ENCODE measurements at regions not wholly inside any gene's neighbourhood (a gene's known extent, or its start where the extent isn't known, plus 50 kb on each side); places are given as distances from the start of the nearest gene placed in this dataset.

DNA sequence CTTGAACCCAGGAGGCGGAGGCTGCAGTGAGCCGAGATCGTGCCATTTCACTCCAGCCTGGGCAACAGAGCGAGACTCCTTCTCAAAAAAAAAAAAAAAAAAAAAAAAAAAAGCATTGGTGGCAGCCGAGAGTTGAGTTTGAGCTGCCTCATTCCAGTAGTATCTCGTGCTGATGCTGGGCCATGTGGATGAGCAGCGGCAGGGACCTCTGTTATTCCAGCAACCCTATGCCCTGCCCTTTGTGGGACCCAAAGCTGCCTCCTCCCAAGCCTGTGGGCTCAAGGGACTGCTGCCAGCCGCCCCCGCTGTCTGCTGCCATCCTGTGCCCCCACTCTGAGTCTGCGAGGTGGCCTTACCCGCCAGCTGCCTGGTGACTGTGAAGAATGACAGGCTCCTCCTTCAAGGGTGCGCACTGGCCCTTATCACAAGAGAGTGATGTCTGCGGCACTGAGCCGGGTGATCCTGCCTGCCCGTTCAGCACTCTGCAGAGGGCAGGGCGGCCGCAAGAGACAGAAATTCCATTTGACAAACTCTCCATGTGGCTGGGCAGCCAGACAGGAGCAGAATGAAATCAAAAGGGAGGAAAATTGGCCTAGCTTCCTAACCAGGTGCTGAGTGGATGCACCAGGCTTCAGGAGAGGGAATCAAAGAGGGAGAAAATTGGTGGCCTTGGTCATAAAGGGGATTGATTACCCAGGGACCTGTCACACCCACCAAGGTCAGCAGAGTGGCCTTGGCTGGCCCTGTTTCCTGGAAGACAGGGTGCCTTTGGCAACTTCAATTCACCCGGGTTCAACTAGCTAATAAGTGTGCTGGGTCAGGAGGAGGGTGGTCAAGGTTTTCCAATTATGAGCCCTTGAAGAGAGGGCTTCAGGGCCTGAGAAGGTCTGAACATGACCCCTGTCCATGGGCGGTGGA lies 65.3 kb upstream of the ZMIZ1 start:
- DNase-seq (no peak), ATAC-seq (no peak)
- Mint-ChIP-seq H3K27ac (peak overlapping the region in 2 of 10 donors; percentile 43 to 71), H3K9me3 (no peaks in the 10 kb centered on the region), H3K27me3 (peaks cover 0 to under 1% (median 0%) of the 10 kb centered on the region in 5 donors), H3K4me1 (peaks cover 12 to 26% (median 16%) of the 10 kb centered on the region in 4 donors), H3K36me3 (no peaks in the 10 kb centered on the region), H3K4me3 (no peak overlapping the region)
- POLR2A ChIA-PET = interaction anchor here (0.7 to 1.7 kb wide), 3 partner anchors 13 to 21 kb away, joined by 3 to 8 read pairs (median 4); no protein-coding TSS in a partner anchor

DNA sequence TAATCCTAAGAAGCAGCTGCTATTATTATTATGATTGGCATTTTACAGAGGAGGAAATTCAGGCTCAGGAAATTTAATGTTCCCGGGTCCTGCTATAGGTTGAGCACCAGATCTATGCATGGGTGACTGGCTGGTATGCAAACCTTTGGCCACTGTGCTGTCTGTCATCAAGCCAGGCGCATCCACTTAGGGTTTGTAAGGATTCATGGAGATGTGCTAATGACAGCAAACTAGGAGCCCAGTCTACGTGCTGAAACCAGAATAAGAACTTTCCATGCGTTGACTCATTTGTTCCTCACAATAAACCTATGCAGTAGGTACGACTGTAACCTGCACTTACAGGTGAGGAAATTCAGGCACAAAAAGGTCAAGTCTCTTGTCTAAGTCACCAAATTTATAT lies 64.5 kb upstream of the ZMIZ1 start:
- Mint-ChIP-seq H3K4me3 (no peak overlapping the region), H3K4me1 (peaks cover 12 to 26% (median 16%) of the 10 kb centered on the region in 4 donors)

DNA sequence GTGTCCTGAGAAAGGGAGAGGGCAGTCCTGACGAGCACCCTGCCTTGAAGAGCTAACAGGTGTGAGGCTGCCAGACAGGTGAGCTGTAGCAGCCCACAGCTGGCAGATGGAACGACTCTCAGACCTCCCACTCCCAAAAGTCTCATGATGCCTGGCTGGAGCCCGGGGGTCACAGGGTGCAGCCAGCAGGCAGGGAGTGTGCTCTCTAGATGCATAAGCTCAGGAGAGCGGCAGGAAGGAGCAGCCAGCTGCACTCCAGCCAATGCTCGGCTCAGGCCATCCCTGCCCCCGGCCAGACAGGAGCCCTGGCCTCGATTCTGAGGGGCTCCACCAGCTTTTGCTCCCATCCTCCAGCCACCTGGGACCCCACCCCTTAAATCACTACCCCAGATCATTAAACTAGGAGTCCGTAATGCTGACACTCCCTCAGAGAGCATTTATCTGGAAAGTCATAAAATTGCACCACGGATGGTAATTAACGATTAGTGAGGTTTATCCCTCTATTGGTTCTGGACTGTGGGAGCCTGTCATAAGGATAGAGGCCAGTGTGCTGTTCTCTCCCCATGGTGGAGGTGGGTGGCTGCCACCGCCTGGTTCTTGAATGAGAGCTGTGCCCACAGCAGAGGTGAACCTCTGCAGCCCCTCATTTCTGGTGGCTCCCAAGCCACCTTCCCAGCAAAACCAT lies 63.5 kb upstream of the ZMIZ1 start:
- Mint-ChIP-seq H3K4me1 (peaks cover 12 to 23% (median 16%) of the 10 kb centered on the region in 4 donors), H3K9me3 (no peaks in the 10 kb centered on the region), H3K36me3 (no peaks in the 10 kb centered on the region), H3K4me3 (no peak overlapping the region), H3K27me3 (peaks cover 0 to 5% (median 0%) of the 10 kb centered on the region in 5 donors), H3K27ac (peak overlapping the region in 1 of 10 donors; percentile 32)
- POLR2A ChIA-PET = interaction anchor here (1.7 kb wide), 1 partner anchor 11 kb away, joined by 3 read pairs; no protein-coding TSS in a partner anchor
- ATAC-seq (no peak), DNase-seq (no peak)

More for the DNA sequence above, 64.5 kb upstream of the ZMIZ1 start:
- no peak overlapping the region for H3K27ac Mint-ChIP-seq
- H3K9me3 Mint-ChIP-seq = no peaks in the 10 kb centered on the region
- H3K36me3 Mint-ChIP-seq = no peaks in the 10 kb centered on the region
- ATAC-seq (no peak), DNase-seq (no peak)
- peaks cover 0 to 5% (median 0%) of the 10 kb centered on the region in 5 donors for H3K27me3 Mint-ChIP-seq
- POLR2A ChIA-PET = interaction anchor here (1.7 kb wide), 1 partner anchor 12 kb away, joined by 3 read pairs; no protein-coding TSS in a partner anchor

DNA sequence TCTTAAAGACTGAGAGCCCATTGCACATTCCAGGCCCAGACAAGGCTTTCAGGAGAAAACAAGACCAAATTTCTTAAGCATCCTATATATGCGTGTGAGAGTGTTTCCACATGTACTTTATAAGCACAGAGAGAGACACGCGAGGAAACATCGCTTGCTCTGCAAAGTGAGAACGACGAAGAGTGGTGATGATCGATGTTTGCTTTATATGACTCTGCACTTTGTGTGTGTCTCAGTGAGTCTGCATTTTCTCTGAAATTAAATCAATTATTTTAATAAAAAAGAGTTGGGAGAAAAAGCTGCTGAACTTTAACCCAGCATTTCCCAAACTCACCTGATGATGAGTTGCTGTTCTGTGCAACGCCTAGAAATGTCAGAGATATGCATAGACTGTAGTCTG lies 61.7 kb upstream of the ZMIZ1 start:
- DNase-seq (no peak), ATAC-seq (no peak)
- Mint-ChIP-seq H3K36me3 (no peaks in the 10 kb centered on the region), H3K4me1 (peaks cover 6 to 15% (median 10%) of the 10 kb centered on the region in 4 donors), H3K4me3 (no peak overlapping the region), H3K9me3 (no peaks in the 10 kb centered on the region), H3K27me3 (peaks cover 0 to 5% (median 0%) of the 10 kb centered on the region in 5 donors), H3K27ac (no peak overlapping the region)
- POLR2A ChIA-PET = interaction anchor here (0.6 kb wide), 1 partner anchor 310 kb away, joined by 3 read pairs; no protein-coding TSS in a partner anchor

DNA sequence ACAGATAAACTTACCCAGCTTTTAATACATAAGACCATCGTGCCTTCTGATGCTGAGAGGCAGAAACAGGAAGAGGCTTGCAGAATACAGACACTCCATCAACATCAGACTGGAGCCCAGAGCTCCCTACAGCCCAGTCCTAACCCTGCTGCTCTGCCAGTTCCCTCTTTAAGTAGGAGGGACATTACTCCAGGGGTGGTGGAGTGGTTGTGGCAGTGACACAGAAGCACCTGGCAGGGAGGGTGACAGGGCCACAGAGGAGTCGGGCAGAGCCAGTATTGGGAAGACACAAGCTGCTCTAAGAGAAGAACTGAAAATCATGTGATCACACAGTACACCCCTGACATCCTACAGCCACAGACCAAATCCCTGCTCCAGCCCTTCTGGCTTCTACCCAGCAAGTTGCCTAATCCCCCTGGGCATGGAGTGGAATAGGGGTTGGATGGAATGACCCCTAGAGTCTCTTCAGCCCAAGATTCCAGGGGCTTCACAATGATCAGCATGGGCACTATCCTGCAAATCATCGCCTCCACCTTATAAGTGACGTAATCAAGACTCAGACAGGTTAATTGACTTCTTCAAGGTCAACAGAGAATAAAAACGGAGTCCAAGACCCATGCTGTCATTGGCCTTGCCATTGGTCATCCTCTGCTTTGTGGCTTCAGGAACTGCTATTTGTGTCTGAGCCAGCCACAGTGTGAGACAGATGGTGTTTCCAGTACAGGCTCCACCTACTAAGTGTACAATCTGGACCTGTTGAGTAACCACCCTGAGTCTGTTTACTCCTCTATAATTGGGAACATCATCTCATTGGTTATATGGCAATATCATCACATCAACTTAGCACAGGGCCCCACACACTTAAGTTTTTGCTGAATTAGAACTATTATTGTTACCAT lies 61.1 kb upstream of the ZMIZ1 start:
- Mint-ChIP-seq H3K4me1 (peaks cover 6 to 15% (median 9%) of the 10 kb centered on the region in 4 donors), H3K27ac (peak overlapping the region in 3 of 10 donors; percentile 6 to 70 (median 7)), H3K9me3 (no peaks in the 10 kb centered on the region), H3K36me3 (no peaks in the 10 kb centered on the region), H3K27me3 (peaks cover 0 to 5% (median 0%) of the 10 kb centered on the region in 5 donors), H3K4me3 (no peak overlapping the region)
- POLR2A ChIA-PET = interaction anchor here (0.6 kb wide), 1 partner anchor 310 kb away, joined by 3 read pairs; no protein-coding TSS in a partner anchor
- ATAC-seq (no peak), DNase-seq (peak in 1 of 10 donors; percentile 16)

DNA sequence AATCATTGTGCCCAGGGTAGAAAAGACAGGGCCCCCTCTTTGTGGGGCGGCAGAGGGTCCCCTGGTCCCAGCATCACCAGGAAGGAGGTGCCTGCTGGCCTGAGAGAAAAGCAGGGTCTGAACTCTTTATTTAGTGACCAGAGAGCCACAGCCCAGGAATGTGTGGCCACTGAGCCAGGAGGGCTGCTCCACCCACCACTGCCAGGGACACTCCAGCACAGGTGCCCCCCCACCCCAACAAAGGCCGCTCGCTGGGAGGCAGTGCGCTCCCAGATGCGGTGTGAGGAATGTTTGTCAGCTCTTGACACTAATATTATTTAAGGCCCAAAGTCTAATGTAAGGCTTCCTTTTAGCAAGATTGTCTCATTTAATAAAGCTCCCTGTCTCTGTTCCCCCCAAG lies 59.6 kb upstream of the ZMIZ1 start:
- no peaks in the 10 kb centered on the region for H3K36me3 Mint-ChIP-seq
- DNase-seq (no peak), ATAC-seq (no peak)
- peaks cover 6 to 15% (median 9%) of the 10 kb centered on the region in 4 donors for H3K4me1 Mint-ChIP-seq
- no peaks in the 10 kb centered on the region for H3K9me3 Mint-ChIP-seq
- peak overlapping the region in 3 of 10 donors; percentile 59 to 81 (median 66) for H3K27ac Mint-ChIP-seq
- H3K4me3 Mint-ChIP-seq = no peak overlapping the region
- POLR2A ChIA-PET = no interaction called here
- H3K27me3 Mint-ChIP-seq = peaks cover 0 to 5% (median 0%) of the 10 kb centered on the region in 5 donors

DNA sequence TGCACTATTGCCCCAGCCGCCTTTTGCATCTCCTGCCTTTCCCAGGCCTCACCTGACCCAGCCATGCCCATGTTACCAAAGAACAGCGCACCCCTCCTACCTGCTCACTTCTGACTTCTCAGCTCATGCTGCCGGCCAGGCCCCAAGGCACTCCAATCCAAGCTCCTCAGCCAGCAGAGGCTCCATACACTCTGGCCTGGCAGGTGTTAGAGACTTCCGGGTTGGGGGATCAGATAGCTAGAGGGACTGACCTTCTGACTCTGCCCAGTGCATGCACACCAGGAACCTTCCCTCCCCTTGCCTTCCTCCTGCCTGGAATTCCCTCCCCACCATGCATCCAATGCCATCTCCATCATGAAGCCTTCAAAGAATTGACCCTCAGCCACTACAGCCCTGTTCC lies 56.2 kb upstream of the ZMIZ1 start:
- Mint-ChIP-seq H3K27me3 (peaks cover 0 to 5% (median 0%) of the 10 kb centered on the region in 5 donors), H3K4me1 (peaks cover 0 to 5% (median 3%) of the 10 kb centered on the region in 4 donors), H3K9me3 (peaks cover 0 to 1% (median 0%) of the 10 kb centered on the region in 9 donors), H3K36me3 (peaks cover 0 to under 1% (median 0%) of the 10 kb centered on the region in 3 donors), H3K27ac (peak overlapping the region in 3 of 10 donors; percentile 23 to 73 (median 57)), H3K4me3 (no peak overlapping the region)
- POLR2A ChIA-PET = no interaction called here
- no peak for DNase-seq
- ATAC-seq = no peak

DNA sequence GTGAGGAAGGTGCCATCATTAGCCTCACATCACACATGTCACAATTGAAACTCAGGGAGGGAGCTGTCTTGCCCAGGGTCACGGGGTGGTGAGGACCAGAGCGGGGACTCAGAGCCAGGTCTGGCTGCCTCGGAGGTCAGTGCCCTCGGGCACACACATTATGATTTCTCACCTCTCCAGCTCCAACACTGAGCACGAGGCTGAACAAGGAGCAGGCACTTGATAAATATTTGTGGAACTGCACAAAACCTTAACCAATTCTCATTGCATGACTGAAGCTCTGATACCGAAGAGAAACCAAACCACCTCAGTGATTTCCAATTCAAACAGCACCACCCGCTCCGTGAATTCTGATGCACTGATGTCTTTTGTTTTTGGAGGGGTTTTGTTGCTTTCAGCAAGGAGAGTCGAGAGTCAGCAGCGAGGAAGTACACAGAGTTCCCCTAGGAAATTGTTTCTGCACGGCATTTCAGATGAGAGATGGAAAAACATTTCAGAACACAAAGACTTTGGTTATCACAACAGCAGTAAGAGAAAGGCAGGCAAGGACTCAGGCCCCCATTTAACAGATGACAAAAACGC lies 55.3 kb upstream of the ZMIZ1 start:
- H3K27ac Mint-ChIP-seq = peak overlapping the region in 1 of 10 donors; percentile 36
- no peak overlapping the region for H3K4me3 Mint-ChIP-seq
- no peak for DNase-seq
- H3K36me3 Mint-ChIP-seq = peaks cover 0 to 7% (median 0%) of the 10 kb centered on the region in 3 donors
- no peak for ATAC-seq
- POLR2A ChIA-PET = interaction anchor here (0.6 to 1.2 kb wide), 2 partner anchors 11 to 15 kb away, joined by 3 to 5 read pairs; no protein-coding TSS in a partner anchor
- H3K4me1 Mint-ChIP-seq = peaks cover 0 to 3% (median 0%) of the 10 kb centered on the region in 4 donors
- peaks cover 0 to 7% (median 4%) of the 10 kb centered on the region in 9 donors for H3K9me3 Mint-ChIP-seq
- peaks cover 0 to 3% (median 0%) of the 10 kb centered on the region in 5 donors for H3K27me3 Mint-ChIP-seq

DNA sequence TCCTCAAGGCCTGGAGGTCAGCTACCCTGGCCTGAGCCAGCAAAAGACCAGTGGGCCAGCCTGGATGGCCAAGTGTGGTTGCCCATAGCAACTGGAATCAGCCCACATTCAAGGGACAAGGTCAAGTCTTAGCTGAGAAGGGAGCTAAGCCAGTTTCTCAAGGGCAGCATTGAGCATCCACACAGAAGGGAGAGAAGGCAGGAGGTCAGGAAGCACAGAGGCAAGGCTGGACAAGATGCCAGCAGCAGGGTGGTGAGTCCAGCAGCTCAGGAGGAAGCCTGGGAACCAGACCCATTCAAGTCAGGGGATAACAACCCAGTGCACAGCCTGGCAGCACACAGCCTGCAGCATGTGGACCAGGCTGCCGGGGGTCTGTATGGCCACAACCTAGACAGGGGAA lies 54.0 kb upstream of the ZMIZ1 start:
- DNase-seq (no peak), ATAC-seq (no peak)
- Mint-ChIP-seq H3K27ac (no peak overlapping the region), H3K4me1 (peaks cover 0 to 6% (median 1%) of the 10 kb centered on the region in 4 donors), H3K4me3 (no peak overlapping the region), H3K9me3 (peaks cover 0 to 7% (median 4%) of the 10 kb centered on the region in 9 donors), H3K36me3 (peaks cover 0 to 7% (median 0%) of the 10 kb centered on the region in 3 donors), H3K27me3 (no peaks in the 10 kb centered on the region)
- POLR2A ChIA-PET = interaction anchor here (1.4 kb wide), 1 partner anchor 14 kb away, joined by 9 read pairs; no protein-coding TSS in a partner anchor

DNA sequence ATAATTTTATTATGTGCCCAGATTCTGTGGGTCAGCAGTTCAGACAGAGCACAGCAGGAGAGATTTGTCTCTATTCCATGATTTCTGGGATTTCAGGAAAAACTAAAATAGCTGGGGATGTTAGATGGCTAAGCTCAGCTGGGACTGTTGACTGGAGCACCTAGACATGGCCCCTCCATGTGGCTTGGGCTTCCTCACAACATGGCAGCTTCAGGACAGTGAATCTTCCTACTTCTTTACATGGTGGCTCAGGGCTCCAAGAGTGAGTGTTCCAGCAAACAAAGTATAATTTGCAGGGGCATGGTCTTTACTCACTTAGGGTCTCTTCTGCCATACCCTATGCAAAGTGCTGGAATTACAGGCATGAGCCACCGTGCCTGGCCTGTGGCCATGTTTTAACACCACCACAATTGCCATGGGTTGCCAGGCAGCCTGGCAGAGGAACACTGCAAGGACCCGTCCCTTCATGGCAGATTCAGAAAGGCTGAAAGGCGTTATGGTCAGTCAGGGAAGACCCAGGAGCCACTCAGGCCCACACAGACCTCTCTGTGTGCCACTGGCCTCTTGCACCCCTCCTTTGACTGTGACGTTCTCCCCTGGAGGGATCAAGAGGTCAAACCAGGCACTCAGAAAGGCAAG lies 50.8 kb upstream of the ZMIZ1 start:
- H3K4me1 Mint-ChIP-seq = peaks cover 2 to 13% (median 4%) of the 10 kb centered on the region in 4 donors
- H3K4me3 Mint-ChIP-seq = peak overlapping the region in 1 of 10 donors; percentile 38
- no peak for DNase-seq
- no peak overlapping the region for H3K27ac Mint-ChIP-seq
- H3K27me3 Mint-ChIP-seq = no peaks in the 10 kb centered on the region
- ATAC-seq = no peak
- peaks cover 0 to 7% (median 4%) of the 10 kb centered on the region in 9 donors for H3K9me3 Mint-ChIP-seq
- POLR2A ChIA-PET = no interaction called here
- H3K36me3 Mint-ChIP-seq = peaks cover 0 to 7% (median 0%) of the 10 kb centered on the region in 3 donors

DNA sequence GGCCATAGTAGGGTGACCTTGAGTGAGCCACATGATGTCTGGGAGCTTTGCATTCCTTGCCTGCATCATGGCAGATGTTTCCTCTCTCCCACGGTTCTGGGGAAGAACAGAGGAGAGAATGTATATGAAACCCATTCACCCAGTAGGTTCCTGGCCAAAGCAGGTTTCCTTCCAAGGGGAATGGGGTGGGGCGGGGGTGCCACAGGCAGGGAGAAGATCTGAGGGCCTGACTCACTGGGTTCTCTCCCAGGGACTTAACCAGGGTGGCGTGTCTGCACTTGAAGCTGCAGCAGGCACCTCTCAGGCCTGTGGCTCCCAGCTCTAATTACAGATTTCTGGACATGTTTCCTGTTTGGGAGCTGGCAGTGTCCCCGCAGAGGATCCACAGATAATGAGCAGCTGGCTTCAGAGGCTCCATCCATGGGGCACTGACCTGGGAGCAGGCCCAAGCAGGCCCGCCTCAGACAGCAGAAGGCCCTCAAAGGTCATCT lies 50.2 kb upstream of the ZMIZ1 start:
- POLR2A ChIA-PET = interaction anchor here (1.5 kb wide), 1 partner anchor 9 kb away, joined by 6 read pairs; no protein-coding TSS in a partner anchor
- Mint-ChIP-seq H3K27me3 (no peaks in the 10 kb centered on the region), H3K4me1 (peaks cover 4 to 19% (median 7%) of the 10 kb centered on the region in 4 donors), H3K4me3 (no peak overlapping the region), H3K36me3 (peaks cover 0 to 7% (median 0%) of the 10 kb centered on the region in 3 donors), H3K27ac (no peak overlapping the region), H3K9me3 (peaks cover 0 to 7% (median 4%) of the 10 kb centered on the region in 9 donors)
- DNase-seq = no peak
- ATAC-seq = no peak
